RKO (cell line): ENCODE measurements at regions not wholly inside any gene's neighbourhood (a gene's known extent, or its start where the extent isn't known, plus 50 kb on each side); places are given as distances from the start of the nearest gene placed in this dataset.

Experiments
- DNase-seq: peaks from one replicate; pipeline ENCODE4 v3.0.0-alpha.2; 2016; ENCODE audit warnings: low spot score

DNA sequence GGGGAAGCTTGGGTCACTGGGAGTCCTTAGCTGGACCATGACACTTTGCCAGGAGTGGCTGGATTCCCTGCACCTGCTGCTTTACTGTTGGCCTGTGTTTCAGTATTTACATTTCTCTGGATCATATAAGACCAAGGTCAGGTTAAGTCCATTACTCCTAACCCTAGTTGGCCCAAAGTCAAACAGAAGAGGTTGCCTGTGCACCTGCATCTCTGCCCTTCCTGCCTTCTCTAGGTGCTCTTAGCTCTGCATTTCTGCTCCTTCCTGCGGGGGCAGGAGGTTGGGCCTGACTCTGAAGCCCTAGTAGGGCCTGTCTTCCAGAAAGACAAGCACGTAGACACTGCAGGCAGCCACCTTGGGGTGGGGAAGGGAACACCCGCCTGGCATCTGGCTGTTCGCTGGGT, 124.3 kb downstream of the RPLP1 start:
- no peak for DNase-seq

DNA sequence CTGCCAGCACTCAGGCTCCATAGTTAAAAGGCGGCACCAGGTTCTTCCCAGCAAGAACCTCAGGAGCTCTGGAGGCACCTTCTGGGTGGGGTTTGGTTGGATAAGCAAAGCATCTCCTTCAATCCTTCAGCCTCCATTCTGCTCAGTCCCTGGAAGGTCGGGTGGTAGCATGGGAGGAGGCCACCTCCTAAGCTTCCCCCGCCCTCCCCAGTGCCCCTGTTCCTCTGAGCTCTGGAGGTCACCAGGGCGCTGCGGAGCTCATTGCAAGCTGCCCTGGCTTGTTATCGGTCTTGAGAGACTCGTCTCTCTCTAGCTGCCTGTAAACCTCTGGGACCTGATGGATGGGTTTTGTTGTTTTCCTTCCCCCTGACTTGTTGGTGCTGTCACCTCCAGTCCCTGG, 124.8 kb downstream of the RPLP1 start:
- no peak for DNase-seq

DNA sequence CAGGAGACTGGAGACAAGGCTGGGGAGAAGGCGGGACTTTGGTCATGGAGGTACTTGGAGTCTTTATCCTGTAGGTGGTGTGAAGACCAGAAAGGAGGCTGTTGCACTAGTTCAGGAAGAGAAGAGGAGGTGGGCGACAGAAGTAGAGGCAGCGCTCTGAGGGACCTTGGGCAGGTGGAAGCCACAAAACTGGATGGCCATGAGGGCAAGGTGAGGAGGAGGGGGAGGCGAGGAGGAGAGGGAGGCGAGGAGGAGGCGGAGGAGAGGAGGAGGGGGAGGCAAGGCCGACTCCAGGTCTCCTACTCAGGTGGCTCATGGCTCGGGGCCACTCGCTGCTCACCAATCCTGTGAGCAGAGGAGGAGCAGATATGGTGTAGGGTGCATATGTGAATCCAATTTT, 125.6 kb downstream of the RPLP1 start:
- DNase-seq, result no peak

DNA sequence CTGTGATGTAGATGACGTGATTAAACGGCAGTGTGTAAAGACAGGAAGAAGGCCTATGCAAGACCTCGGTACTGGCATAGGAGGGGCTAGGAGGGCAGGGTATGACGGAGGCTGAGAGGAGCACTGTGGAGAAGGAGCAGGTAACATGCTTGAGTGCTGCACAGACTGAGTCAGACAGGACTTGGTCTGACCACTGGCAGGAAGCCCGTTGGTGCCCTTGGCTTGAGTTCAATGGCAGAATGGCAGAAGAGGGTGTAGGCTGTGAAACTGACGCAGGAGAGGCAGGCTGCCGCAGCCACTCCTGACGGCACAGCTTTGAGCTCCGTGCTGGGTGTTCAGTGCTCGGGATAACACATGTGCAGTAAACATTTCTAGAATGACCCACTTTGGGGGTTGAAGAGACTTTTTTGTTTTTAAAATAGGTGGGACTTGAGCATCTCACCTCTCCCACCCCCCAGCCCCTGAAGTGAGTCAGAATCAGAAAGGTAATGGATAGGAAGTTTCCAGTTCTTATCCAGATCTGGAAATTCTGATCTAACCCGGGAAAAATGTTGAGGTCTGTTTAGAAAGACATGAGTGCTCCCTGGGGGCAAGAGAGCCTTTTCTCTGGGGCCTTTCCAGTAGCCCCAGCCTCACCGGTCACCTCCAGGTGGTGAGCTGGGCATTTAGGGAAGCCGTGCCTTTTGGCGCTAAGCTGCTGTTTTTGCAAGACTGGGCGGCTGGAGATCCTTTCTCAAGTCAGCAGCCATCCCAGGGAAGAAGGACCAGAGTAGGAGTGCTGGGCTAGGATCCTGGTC, 126.4 kb downstream of the RPLP1 start:
- DNase-seq, result no peak

DNA sequence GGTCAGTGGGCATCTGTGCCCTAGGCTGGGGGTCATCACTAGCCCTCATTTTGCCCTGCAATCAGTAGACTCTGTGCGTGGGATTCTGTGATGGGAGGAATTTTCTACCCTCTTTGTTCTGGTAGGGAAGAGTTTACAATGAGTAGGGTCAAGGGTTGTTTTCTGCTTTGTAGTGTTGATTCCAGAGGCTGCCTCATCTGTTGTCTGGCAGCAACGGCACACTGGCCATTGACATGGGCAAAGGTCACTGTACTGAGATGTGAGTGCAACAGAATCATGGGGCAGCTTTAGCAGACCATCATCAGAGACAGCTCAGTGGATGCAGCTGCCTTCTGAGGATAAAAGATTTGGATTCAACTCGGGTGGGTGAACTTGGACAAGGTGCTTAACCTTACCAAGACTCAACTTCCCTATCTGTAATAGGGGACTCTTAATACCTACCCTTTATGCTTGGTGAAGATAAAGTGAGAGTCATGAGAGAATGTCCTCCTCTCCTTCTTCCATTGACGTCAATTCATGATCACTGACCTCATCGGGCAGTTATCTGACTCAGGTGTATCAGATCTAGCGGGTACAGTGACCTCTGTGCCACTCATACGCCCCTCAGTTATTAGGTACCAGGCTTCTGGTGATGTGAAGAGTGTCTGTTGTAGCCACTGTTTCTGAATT, 127.5 kb downstream of the RPLP1 start:
- no peak for DNase-seq

DNA sequence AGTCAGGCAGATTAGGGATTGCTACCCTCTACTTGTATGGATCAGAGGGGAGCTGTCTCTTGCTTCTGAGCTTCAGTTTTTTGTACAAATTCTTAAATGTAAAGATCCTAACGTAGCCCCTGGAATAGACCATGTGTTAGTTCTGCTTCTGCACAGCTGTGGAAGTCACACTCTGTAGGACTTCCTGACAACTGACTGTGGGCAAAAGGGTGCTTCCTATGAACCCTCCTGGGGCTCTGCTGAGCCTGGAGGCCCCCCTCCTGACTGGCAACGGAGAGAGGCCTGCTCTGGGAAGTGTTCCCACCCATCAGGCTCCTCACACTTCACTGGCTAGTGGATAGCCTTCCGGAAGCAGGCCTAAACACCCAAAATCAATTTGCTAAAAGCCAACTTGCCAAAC, 131.0 kb downstream of the RPLP1 start:
- no peak for DNase-seq

DNA sequence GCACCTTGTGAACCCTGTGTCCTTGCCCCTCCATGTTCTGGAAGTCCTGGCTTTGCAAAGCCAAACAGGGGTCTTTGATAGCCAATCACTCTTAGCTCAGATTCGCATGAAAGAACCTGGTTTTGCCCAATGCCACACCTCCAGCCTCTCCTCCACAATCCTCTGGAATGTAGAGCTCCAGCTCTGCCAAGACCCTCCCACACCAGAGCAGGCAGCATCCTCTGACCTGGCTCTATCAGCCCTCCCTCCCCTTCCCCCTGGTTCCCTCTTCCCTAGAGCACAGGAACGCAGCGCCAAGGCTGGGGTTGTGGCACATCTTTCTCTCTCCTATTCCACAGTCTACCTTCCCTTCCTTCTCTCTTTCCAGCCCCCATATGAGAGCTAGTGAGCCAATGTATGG, 133.3 kb downstream of the RPLP1 start:
- DNase-seq, result no peak

DNA sequence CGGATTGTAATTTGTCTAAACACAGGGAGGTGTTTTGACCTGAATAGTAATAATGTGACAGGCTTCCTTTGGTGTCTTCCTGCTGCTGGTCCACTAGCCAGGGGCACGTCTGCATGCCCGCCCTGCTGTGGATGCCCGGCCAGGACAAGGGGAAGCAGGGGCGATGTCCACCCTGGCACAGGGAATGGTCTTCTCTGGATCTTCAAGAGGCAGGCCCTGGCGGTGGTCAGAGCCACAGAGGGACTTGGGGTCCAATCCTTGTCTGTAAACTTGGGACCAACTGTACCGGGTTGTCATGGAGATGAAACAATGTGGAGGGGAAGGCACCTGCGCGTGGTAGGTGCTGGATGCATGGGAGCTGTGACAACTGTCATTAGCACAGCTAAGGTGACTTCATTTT, 134.1 kb downstream of the RPLP1 start:
- DNase-seq, result no peak

DNA sequence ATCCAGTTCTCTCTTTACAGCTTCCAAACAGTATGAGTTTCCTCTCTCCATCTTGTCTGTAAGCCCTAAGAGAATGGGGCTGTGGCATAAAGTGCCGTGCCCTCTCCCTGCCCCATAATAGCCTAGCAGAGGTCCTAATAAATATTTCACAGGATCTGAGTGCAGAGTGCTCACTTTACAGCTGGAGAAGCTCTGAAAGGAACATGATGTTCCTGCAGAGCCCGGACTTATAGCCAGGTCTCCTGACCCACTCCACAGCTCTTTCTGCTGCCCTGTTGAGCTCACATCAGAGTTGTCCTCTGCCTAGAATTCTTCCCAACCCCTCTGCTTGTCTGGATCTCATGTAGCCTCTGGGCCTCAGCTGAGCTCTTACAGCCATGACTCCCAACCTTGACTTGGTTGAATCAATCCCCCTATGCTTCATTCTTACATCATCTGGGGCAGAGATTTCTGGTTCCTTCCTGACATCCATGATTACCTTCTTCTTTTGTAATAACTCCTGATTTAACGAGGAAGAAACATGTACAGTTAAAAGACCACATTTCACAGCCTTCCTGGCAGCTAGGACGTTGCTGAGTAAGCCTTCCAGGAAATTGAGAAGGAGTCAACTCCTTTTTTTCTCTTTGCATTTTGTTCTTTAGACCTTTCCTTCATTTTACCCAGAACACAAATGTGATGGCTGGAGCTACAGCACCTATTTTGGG, 135.3 kb downstream of the RPLP1 start:
- DNase-seq, result no peak

DNA sequence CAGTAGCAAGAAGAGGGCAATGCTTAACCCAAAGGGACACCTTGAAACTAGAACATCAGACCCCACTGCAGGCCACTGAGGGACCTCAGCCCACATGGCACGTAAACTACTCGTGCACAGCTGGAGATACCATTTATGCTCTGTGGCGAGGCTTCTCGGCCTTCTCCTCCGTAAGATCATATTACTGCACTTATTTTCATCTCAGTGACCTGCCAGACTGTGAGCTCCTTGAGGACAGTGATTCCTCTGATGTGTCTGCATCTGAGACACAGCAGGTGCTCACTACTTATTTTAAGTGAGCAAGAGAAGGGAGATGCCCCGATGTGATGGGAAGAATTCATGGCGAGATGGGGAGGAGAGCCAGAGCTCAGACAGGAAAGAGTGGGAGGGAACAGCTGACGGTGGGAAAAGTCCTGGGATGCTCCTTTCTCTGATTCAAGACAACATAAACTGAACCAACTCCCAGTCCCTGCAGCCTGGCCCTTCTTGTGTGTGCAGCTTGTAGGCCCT, 137.6 kb downstream of the RPLP1 start:
- no peak for DNase-seq

DNA sequence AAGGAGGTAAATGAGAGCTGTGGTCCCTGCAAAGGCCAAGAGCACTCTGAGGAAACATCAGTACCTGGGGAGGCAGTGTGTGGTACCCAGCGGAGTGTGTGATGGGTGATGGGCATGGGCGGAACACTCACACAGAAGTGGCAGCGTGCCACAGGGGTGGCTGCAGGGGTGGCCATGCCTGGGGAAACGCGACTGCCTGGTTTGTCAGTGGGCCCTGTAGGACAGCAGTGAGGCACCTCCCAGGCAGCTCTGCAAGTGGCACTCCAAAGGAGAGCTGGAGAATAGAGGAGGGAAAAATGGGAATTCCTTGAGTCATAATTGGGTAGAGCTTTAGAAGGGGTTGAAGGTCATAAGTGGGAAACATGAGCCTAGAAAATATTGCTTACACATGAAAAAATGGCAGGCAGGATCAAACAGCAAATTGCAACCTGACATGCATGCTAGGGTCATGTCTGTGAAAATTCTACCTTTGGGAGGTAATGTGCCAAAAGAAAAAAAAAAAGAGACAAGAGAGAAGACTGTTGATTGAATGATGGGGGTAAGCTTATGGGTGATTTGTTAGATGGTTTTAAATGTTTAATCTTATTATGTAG, 138.4 kb downstream of the RPLP1 start:
- DNase-seq, result no peak

DNA sequence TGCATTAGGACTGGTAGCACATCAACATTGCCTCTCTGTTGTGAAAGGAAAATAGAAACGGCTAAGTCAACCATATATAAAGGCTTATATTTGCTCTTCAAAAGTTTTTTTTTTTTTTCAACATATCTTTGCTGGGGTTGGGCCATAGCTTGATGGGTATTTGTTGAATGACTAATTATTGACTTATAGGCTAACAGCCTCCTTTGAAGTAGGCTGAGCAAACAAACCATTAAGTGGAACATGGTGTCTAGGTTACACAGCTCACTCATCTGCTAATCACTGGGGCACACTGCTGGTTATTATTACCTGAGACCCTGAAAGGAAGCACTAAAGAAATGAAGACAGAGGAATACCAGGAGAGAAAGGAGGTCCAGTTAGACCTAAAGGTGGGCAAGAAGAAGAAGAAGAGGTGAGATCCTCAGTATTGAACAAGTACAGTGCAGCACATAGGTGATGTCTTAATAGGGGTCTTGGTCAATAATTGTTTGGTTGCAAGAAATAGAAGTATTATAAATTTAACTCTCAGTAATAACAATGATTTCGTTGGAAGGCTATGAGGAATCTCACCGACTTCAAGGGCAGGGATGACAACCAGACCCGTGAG, 139.4 kb downstream of the RPLP1 start:
- DNase-seq, result no peak

DNA sequence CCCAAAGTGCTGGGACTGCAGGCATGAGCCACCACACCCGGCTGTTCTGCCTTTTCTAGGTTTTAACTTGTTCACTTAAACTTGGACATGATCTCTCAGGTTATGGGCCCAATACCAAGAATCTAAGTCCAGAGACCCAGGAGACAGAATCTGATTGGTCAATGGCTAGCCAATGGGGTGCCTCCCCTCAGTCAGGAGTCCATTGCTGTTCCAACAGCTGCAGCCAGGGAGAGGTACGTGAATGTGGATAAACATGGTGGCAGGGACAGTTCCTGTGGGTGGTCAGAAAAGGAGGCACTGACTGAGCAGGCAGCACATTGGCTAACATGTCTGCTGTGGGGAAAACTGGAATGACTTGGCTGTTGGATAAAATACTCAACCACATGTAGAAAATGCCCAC, 140.3 kb downstream of the RPLP1 start:
- DNase-seq, result no peak

DNA sequence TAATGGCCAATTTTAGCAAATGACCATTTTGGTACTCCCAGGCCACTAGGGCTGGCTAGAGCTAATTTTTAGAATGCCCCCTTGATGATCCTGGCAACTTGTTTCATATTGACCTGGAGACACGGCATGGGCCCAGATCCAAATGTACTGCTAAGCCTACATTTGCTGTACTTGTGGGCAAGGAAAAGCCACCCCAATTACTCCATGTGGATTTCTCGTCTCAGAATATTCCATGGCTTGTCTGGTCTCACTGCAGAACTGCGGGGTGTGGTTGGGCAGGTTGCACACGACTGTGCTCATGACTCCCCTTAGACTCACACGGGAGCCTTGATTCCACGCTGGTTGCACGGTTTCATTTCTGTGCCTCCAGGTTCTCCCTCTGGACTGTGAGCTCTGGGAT, 140.9 kb downstream of the RPLP1 start:
- no peak for DNase-seq

DNA sequence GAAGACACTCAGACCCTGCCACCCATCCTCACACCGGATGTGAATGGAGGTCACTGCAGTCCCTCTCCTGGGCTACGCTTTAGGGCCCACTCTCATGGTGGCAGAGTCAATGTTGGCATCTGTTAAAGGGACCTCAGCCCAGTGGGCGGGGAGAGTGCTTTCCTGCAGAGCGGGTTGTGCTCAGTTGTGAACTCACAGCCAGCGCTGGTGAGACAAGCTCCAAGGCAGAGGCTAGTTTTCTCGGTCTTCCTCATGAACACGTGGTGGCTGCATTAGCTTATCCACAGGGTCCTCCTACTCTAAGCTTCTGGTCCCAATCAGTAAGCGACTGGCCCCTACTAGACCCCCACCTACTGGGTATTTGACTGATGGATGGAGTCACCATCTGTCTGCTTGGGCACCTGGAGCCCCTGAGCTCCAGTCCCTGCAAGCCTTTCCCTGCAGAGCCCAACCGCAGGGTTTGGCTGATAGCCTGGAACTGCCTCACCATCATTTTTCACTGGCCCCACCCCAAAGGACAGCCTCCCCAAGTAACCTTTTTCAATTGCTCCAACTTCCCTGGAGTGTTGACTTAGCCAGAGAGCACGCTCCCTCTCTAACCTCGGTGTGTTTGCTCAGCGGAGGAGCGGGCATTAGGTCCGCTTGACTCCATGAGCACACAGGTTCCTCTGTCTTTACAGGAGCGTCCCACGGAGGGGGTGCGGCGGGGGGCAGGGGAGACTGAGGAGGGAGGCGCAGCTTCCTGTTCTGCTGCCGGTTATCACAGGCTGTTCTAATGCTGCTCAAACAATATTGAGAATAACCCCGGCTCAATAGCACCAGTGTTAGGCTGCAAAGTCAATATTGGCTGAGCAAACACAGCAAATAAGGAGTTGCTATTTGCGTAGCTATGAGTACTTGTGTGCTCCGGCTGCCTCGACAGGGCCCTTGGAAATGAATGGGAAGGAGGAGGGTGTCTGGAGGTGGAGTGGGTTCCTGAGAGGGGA, 141.7 kb downstream of the RPLP1 start:
- DNase-seq, result no peak

DNA sequence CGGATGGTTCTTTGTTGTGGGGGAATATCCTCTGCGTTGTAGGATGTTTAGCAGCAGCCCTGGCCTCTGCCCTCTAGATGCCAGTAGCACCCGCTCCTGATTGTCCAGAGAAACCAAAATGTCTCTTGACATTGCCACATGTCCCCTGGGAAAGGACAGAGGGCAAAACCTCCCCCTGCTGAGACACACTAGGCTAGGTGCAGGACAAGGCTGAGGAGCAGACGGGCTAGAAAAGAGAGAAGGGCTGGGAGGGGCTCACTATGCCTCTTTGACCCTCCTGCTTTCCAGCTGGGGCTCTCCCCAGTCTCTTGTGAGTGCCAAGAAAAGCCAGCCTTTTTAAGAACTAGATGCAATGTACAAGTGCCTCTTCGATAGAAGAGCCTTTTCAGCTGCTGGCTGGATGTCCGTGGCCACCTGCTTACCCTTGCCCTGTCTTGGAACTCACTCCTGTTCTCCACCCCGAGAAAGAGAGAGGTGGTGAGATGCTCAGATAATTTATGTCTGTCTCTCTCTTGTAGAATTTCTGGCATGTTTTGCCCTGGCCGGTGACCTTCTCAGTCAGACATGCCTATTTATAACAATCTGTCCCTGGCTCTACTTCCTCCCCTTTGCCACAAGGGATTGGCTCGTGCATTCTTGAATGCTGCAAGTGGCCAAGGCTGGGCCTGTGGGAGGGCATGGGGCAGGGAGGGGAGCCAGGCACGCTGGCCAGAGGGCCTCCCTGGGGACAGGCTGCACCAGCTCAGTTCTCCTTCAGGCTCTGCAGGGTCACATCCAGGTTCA, 142.6 kb downstream of the RPLP1 start:
- no peak for DNase-seq

DNA sequence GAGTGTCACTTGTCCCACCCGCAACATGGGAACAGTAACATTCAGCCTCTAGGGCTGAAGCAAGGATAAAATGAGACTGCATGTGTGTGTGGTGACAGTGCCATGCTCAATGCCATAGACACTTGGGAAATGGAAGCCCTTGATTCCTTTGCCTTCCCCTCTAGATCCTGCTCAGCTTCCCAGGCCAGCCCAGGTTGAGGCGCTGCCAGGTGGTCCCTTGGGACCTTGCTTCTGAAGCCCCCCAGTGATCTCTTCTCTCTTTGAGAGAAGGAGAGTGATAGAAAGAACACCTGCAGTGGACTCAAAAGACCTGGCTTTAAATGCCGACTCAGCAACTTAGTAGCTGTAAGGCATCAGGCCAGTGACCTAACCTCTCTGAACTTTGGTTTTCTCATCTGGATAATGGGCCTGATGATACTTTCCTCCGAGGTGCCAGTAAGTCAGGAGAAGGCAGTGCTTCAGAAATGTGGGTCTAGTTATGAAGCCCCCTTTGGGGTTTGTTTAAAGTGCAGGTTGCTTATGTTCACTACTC, 144.5 kb downstream of the RPLP1 start:
- DNase-seq, result no peak

DNA sequence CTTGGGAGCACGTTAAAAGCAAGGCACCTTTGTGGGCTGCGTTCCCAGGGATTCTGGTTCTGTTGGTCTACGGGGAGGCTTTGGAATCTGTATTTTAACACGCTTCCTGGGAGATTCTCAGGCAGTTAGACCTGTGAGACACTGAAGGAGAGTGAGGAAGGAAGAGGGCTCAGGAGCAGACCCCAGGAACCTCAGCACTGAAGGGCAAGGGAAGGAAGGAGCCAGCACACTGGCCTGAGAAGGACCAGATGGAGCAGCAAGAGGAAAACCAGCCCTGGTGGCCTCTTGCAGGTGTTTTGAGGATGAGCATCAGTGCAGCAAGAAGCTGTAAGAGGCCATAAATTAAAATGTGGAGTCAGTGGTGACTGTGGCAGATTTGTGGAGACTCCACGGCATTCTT, 146.7 kb downstream of the RPLP1 start:
- no peak for DNase-seq

DNA sequence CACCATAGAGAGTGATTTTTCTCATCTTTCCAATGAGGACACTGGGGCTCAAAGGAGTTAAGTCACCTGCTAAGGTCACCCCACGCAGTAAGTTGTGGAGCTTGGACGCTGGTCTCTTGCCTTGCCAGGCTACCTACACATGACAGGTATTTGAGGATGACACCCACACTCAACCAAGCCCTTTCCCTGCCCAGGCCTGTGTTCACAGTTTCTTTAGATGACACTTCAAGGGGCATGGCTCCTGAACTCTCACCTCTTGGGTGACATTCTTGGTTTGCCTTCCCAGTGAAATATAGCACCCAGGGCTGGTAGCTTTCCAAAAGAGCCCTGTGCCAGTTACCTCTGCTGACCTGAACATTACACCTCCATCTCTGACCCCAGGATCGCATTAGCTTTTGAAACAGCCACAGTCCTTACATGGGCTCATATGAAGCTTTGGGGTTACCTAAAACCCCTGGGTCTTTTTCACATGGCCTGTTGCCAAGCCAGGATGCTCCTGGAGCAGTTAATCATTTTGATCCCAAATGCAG, 148.0 kb downstream of the RPLP1 start:
- DNase-seq, result no peak
